ENCODE measurements at regions not wholly inside any gene's neighbourhood (a gene's known extent, or its start where the extent isn't known, plus 50 kb on each side); places are given as distances from the start of the nearest gene placed in this dataset.

DNA sequence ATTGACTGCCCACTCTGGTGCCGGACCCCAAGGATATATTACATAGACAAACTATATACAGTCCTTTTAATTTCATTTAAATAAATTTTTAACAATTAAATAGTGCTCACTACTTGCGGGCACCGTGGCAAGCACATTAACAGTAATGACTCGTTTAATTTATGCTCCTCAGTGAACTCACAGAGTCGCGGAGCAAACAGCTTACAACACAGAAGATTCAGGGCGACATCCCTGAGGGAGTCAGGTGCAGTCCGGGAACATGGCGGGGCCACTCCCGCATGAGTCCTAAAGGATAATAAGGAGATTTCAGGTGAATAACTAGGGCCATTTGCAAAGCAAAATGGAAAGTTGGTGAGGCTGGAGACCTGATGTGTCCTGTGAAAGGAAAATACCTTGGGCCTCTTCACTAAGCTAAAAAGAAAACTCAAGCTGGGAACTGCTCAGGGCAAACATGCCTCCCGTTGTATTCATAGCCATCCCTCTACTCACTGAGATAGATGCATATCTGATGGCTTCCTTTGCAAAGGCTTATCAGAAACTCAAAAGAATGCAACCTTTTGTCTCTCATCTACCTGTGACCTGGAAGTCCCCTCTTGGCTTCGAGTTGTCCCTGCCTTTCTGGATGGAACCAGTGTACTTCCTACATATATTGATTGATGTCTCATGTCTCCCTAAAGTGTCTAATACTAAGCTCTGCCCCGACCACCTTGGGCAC is 125.6 kb downstream of the KLF6 start:
- Histone ChIP-seq H3K79me2 (ENCODE audit: control insufficient read depth, insufficient read depth, low read length) (no peaks in the 10 kb centered on the region), H3K4me1 (ENCODE audit: control insufficient read depth, extremely low read depth, insufficient read depth, low read length) (peaks cover 4% of the 10 kb centered on the region), H3K9ac (replicated peaks; ENCODE audit: extremely low read depth, insufficient read depth, low read length) (no peak overlapping the region), H3K36me3 (ENCODE audit: control insufficient read depth in 2 of 2, extremely low read depth in 1 of 2, insufficient read depth in 2 of 2, low read length in 2 of 2) (no peaks in the 10 kb centered on the region), H4K20me1 (replicated peaks; ENCODE audit: control insufficient read depth, extremely low read depth, insufficient read depth, low read length) (no peaks in the 10 kb centered on the region), H2AFZ (ENCODE audit: low read depth, low read length) (no peak overlapping the region), H3K4me2 (ENCODE audit: insufficient read depth, low read length) (no peak overlapping the region), H3K27me3 (ENCODE audit: control insufficient read depth in 2 of 2, insufficient read depth in 2 of 2, low read length in 2 of 2) (peaks cover 0 to 1% of the 10 kb centered on the region in 2 experiments), H3K9me3 (replicated peaks; ENCODE audit: control insufficient read depth, insufficient read depth, low read length) (no peaks in the 10 kb centered on the region), H3K27ac (ENCODE audit: insufficient read depth, low read depth, low read length) (no peak overlapping the region), H3K9me1 (replicated peaks; ENCODE audit: control insufficient read depth, extremely low read depth, insufficient read depth, low read length) (no peaks in the 10 kb centered on the region), H3K4me3 (replicated peaks in 1 of 3; ENCODE audit: insufficient read depth in 1 of 3, low read depth in 1 of 3, low read length in 3 of 3) (no peak overlapping the region)
- TF ChIP-seq EZH2 (IDR thresholded peaks at IDR 0.05; ENCODE audit: borderline replicate concordance, low read depth, low read length, severe bottlenecking) = no peak
- TF ChIP-seq FOS (IDR thresholded peaks at IDR 0.05; ENCODE audit: borderline replicate concordance, insufficient read depth, low read length) = no peak
- FAIRE-seq (no peak), DNase-seq (ENCODE audit: low read depth, low spot score) (no peak)
- no TSS peak for BruUV-seq (replicated peaks)
- POLR2A ChIA-PET = no interaction called here
- dilution Hi-C loops (cut with MboI; ENCODE audit: extremely low pct_ligation_motif_present, low sequenced_read_pairs) = no loop called here
- CTCF ChIA-PET = interaction anchor here (0.7 kb wide), 1 partner anchor 9 kb away, joined by 3 read pairs; no protein-coding TSS in a partner anchor
- intact Hi-C loops (cut with micrococcal nuclease) = no loop called here

- H3K9ac ChIP-seq (replicated peaks; ENCODE audit: extremely low read depth, insufficient read depth, low read length) = no peak overlapping the region
- H3K4me2 ChIP-seq (ENCODE audit: insufficient read depth, low read length) = no peak overlapping the region
- ChIA-PET CTCF (interaction anchor here (0.7 kb wide), 1 partner anchor 8 kb away, joined by 3 read pairs; no protein-coding TSS in a partner anchor), POLR2A (no interaction called here)
- H3K27ac ChIP-seq (ENCODE audit: insufficient read depth, low read depth, low read length) = no peak overlapping the region
- no peak for FAIRE-seq
- dilution Hi-C loops (cut with MboI; ENCODE audit: extremely low pct_ligation_motif_present, low sequenced_read_pairs) = no loop called here
- H4K20me1 ChIP-seq (replicated peaks; ENCODE audit: control insufficient read depth, extremely low read depth, insufficient read depth, low read length) = no peaks in the 10 kb centered on the region
- H3K36me3 ChIP-seq (ENCODE audit: control insufficient read depth in 2 of 2, extremely low read depth in 1 of 2, insufficient read depth in 2 of 2, low read length in 2 of 2) = no peaks in the 10 kb centered on the region
- peaks cover 4% of the 10 kb centered on the region for H3K4me1 ChIP-seq (ENCODE audit: control insufficient read depth, extremely low read depth, insufficient read depth, low read length)
- no TSS peak for BruUV-seq (replicated peaks)
- H3K79me2 ChIP-seq (ENCODE audit: control insufficient read depth, insufficient read depth, low read length) = no peaks in the 10 kb centered on the region
- no peak for DNase-seq (ENCODE audit: low read depth, low spot score)
- H3K4me3 ChIP-seq (replicated peaks in 1 of 3; ENCODE audit: insufficient read depth in 1 of 3, low read depth in 1 of 3, low read length in 3 of 3) = no peak overlapping the region
- TF ChIP-seq, protein P1, sequence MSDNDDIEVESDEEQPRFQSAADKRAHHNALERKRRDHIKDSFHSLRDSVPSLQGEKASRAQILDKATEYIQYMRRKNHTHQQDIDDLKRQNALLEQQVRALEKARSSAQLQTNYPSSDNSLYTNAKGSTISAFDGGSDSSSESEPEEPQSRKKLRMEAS (IDR thresholded peaks at IDR 0.05; ENCODE audit: insufficient read depth, insufficient read length) = no peak
- TF ChIP-seq, protein P2, sequence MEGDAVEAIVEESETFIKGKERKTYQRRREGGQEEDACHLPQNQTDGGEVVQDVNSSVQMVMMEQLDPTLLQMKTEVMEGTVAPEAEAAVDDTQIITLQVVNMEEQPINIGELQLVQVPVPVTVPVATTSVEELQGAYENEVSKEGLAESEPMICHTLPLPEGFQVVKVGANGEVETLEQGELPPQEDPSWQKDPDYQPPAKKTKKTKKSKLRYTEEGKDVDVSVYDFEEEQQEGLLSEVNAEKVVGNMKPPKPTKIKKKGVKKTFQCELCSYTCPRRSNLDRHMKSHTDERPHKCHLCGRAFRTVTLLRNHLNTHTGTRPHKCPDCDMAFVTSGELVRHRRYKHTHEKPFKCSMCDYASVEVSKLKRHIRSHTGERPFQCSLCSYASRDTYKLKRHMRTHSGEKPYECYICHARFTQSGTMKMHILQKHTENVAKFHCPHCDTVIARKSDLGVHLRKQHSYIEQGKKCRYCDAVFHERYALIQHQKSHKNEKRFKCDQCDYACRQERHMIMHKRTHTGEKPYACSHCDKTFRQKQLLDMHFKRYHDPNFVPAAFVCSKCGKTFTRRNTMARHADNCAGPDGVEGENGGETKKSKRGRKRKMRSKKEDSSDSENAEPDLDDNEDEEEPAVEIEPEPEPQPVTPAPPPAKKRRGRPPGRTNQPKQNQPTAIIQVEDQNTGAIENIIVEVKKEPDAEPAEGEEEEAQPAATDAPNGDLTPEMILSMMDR (IDR thresholded peaks at IDR 0.05; ENCODE audit: extremely low read depth in 1 of 2, insufficient read depth in 1 of 2, low read depth in 1 of 2, low read length in 2 of 2) = no peak
- TF ChIP-seq JUN (IDR thresholded peaks at IDR 0.05; ENCODE audit: borderline replicate concordance, insufficient read depth, insufficient read length, low read depth) (no peak), GATA2 (IDR thresholded peaks at IDR 0.05; ENCODE audit: insufficient read depth, insufficient read length, low read depth, low read length) (no peak), MYC (IDR thresholded peaks at IDR 0.05; ENCODE audit: low read depth, low read length) (no peak), FOS (IDR thresholded peaks at IDR 0.05; ENCODE audit: borderline replicate concordance, insufficient read depth, low read length) (no peak), POLR2AphosphoS5 (IDR thresholded peaks at IDR 0.05; ENCODE audit: insufficient read depth, low read depth, low read length) (no peak), EZH2 (IDR thresholded peaks at IDR 0.05; ENCODE audit: borderline replicate concordance, low read depth, low read length, severe bottlenecking) (no peak), POLR2A (IDR thresholded peaks at IDR 0.05; ENCODE audit: low read depth, low read length) (no peak)
- no peaks in the 10 kb centered on the region for H3K9me3 ChIP-seq (replicated peaks; ENCODE audit: control insufficient read depth, insufficient read depth, low read length)
- H3K9me1 ChIP-seq (replicated peaks; ENCODE audit: control insufficient read depth, extremely low read depth, insufficient read depth, low read length) = no peaks in the 10 kb centered on the region
- peaks cover 0 to 1% of the 10 kb centered on the region in 2 experiments for H3K27me3 ChIP-seq (ENCODE audit: control insufficient read depth in 2 of 2, insufficient read depth in 2 of 2, low read length in 2 of 2)
- intact Hi-C loops (cut with micrococcal nuclease) = no loop called here
- no peak overlapping the region for H2AFZ ChIP-seq (ENCODE audit: low read depth, low read length)
Observed at GRCh38 chr10:3658766-3659165, 126.2 kb downstream of the KLF6 start.
